SK-N-DZ (cell line): ENCODE measurements at regions not wholly inside any gene's neighbourhood (a gene's known extent, or its start where the extent isn't known, plus 50 kb on each side); places are given as distances from the start of the nearest gene placed in this dataset.
A peak's percentile ranks its signal among the peaks of the same experiment; 100 is the strongest.
"Not testable (repeated sequence)": the region's sequence is repeated elsewhere in the genome, so short reads cannot be mapped to it uniquely, and the experiment has no call there.

ENCODE experiments used
- DNase-seq: peaks from one replicate; pipeline ENCODE4 v3.0.0-alpha.2; 2015; ENCODE audit warnings: low spot score

- not testable (repeated sequence) for DNase-seq
These were observed 124.9 kb downstream of the CPZ start for GRCh38 chr4:8717470-8717869.

DNA sequence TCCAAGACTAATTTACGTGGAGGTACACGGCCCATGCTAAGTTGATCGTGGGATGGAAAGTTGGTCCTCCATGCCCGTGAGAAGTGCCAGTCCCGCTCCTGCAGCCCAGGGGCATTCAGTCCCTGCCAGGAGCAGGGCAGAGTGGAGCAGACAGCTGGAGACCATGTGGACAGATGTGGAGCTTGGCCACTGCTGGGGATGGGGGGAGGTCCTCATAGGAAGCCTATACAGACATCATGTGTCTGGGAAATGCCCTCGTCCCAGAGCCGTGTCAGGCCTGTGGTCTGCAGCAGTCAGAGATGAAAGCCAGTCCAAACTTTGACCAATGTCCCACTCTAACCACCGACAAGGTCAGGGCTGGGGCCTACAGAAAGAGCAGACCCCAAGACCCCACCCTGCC, 118.4 kb downstream of the CPZ start:
- DNase-seq = no peak

GRCh38 chr4:8710416-8710815, 117.9 kb downstream of the CPZ start:
- DNase-seq = no peak

GRCh38 chr4:8709729-8710360, 117.3 kb downstream of the CPZ start:
- no peak for DNase-seq

DNA sequence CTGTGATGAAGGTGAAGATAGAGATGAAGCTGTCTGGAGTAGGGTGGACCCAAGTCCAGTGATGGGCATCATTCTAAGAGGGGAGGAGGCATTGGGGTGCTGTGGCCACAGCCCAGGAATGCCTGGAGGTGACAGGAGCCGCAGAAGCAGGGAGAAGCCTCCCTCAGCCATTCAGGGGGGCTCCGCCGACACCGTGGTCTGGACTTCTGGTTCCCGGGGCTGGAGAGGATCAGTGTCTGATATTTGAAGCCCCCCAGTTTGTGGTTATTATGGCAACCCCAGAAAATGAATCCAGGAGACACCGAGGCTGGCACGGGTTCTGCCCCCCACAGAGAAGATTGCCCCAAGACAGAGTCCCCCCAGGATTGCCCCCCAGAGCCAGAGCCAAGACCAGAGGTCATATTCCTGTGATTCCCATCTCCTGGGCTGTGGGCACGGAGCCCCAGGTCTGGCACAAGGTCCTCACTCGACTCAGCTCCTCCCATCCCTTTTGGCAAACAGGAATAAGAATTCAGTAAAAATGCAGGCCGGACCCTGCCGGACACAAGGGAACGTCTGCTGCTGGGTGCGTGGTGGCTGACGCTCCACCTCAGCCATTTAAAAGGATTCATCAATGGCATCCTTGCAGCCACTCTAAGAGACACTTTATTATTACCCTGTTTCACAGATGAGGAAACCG, 116.6 kb downstream of the CPZ start:
- DNase-seq = no peak

GRCh38 chr4:8708401-8709021, 115.9 kb downstream of the CPZ start:
- no peak for DNase-seq

GRCh38 chr4:8707045-8707781, 114.6 kb downstream of the CPZ start:
- peak; percentile 78 for DNase-seq

DNA sequence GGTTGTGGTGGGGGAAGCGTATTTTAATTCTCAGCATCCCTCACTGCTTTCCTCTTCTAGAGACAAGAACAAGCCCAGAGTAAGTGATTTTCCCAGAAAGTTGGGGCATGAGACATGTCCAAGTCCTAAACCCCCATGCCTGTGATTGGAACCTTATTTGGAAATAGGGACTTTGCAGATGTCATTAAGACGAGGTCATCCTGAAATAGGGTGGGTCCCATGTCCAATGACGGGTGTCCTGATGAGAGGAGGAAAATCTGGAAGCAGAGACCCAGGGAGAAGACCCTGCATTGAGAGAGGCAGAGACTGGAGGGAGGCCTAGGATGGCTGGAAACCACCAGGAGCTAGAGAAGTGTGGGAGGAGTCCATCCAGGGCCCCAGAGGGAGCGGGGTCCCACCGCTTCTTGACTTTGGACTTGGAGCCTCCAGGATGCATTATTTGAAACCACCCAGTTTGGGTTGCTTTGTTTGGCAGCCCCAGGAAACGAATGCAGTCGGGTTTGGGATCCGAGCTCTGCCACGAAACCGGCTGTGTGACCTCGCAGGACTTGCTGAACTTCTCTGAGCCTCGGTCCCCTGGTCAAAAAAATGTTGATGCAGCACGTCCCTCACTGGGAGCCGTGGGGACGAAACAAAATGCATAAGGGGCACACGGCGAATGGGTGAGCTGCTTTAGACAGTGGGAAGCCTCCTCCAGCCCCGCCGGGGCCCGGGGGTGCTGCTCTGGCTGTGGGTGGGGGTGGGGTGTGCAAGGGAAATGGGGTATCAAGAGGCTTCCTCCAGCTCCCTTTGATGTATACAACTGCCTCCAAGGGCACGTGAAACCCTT, 113.9 kb downstream of the CPZ start:
- DNase-seq = no peak

DNA sequence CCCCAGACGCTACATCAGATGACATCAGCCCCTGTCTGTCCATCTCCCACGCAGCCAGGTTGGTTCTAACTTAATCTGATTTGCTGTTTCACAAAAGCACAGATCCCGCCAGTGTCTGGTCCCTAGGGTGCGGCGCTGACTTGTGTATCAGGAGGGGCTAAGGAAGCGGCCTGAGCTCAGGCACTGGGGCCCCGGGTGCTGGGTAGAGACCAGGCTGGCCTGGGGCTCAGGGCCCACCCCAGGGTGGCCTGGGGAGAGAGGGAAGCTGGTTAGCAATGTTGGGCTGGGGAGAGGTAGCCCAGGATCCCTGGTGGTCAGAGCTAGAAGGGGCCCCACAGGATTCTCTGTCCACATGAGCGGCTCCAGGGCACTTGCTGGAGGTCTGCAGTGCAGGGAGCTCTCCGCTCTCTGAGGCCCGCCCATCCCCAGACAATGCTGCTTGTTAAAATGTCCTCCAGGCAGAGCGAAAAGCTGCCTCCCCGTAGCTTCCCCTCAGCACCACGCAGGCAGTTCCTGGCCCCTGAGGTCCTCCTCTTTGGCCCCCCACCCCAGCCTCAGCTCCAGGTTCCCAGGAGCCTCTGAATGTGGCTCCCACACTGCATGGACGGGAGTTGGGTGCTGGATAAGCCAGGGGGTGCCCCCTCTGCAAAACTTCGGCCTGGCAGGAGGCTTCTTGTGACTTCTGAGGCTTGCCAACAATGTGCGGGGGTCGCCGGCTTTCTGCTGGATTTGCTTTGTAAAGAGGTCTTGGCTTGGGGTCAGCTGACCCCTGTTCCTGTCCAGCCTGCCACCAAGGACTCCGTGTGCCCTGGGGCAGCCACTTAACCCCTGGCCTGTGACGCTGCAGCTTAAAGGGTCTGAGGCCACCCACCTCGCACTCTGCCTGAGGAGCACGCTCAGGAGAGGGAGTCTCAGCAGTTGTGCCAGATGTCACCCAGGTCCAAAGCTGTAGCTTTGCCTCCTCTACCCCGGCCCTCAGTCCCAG, 112.9 kb downstream of the CPZ start:
- DNase-seq = peak; percentile 91

DNA sequence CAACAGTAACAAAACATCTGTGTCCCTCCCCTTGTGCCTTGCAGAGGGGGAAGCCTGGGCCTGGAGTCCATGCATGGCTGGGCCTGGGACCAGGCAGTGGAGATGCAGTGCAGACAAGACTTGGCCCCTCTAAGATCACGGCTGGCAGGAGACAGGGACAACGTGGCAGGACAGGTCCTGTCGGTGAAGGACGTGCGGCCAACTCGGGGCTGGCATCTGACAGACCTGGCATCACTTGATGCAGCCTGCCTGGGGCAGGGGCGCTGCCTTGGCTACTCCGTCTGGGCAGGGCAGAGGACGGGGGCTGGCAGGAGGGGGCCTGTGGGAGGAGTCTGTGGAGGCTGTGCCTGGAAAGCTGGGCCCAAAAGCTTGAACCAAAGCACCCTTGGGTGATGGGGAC, 112.1 kb downstream of the CPZ start:
- peak; percentile 46 for DNase-seq

DNA sequence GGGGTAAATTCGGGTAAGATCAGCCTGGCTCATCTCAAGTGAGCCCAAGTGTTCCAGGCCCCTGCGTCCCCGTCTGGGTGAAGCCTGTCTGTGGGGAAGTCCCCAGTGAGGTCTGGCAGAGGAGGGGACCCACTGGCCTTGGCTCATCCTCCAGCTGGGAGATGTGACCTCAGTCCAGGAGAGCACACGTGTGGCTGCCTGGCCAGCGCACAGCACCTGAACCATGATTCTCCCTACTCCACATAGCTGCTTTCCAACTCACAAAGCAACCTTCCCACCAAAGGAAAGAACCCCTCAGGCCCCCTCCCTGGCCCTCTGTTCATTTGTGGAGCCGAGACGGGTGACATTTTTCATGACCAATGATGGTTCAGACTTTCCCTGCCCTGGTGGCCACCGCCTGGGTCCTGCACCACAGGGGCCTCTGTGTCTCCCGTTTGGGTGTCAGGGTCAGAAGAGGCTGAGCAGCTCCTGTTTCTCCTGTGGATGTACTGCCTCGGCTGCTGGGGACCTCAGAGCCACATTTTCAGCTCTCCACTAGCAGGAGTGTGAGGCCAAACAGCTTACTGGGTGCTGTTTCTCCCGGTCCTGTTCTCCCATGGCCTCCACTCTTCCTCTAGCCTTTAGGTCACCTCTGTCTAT, 111.4 kb downstream of the CPZ start:
- peak; percentile 35 for DNase-seq

DNA sequence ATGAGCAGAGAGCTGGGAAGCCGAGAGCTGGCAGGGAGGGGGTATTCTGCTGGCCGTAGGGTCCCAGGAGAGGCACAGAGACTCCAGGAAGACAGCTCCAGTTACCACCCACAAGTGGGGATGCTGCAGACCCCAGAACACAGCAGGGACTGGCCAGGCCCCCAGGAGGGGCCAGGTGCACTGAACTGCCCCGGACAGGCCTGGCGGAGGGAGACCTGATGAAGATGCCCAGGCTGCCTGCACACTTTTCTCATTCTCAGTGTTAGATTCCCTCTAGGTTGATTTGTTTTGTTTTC, 110.8 kb downstream of the CPZ start:
- DNase-seq = no peak

- no peak for DNase-seq
These were observed 110.2 kb downstream of the CPZ start for GRCh38 chr4:8702516-8703400.

DNA sequence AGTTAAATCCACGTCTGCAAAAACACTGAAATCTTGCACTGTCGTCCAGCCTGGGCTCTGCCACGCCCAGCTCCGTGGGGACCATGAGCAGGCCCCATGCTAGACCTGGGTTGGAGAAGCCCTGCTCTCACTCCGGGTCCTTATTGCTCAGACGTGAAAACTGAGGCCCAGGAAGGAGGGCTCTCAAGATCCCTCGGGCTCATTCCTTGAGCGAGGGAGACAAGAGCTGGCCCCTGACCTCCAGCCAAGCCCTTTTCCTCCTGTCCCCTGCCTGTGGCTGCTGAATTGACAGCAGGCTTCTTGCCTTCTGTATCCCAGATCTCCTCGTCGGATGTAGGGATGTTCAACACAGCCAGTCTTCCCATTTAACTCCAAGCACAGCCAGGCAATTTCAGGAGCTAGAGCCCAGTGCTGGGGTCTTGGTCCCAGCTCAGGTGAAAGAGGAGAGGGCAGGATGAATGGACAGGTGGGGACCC, 109.5 kb downstream of the CPZ start:
- no peak for DNase-seq

DNA sequence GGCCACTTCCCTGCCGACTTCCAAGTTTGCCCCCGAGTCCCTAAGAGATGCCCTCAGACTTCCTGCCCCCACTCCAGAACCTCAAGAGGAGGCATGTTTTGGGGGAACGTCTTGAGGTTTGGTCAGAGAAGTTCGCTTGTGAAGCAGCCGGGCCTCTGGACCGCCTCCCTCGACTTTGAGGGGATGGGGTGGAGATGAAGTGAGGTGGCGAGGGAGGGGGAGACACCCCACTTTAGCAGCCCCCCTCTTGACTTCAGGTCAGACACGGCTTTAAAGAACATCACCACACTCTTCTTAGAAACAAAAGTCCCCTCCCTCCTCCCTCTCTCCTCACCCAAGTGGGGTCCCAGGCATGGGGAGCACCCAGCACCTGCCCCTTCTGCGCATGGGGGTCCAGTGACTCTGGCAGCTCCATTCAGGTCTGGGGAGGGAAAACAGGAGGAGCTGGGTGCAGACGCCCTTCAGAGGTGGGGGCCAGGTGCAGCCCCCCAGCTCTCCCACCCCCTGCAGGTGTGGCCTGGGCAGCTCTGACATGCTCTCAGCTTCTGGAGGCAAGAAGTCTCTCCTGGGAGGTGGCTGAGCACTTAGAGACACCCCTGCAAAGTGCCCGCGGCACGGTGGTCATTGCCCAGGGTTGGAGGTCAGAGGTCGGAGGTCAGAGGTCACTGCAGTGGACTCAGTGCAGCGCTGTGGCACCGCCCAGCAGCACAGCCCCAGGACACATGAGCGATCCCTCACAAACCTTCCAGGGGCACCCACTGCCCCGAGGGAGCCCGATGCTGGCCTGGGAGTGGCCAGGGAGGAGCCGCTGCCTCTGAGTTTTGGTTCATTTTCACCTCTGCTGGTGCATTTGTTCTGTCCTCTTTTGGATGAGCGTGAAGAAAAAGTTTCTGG, 108.8 kb downstream of the CPZ start:
- no peak for DNase-seq

DNA sequence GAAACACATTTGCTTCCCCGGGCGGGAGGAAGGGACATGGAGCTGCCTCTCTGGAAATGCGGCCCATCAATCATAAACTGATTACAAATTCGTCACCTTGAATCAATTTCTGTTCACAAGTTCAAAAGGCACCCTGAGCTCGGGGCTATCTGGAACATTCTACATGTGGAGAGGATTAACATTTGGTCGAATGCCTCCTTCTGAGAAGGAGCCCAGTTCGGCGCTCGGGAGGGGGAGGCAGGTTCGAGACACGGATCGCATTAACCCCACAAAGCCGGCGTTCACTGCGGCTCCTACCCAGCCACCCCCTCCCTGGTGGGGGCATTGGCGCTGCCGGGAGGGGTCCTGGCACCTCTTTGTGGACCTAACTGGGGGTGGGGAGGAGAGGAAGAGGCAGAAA, 108.0 kb downstream of the CPZ start:
- DNase-seq = no peak

DNA sequence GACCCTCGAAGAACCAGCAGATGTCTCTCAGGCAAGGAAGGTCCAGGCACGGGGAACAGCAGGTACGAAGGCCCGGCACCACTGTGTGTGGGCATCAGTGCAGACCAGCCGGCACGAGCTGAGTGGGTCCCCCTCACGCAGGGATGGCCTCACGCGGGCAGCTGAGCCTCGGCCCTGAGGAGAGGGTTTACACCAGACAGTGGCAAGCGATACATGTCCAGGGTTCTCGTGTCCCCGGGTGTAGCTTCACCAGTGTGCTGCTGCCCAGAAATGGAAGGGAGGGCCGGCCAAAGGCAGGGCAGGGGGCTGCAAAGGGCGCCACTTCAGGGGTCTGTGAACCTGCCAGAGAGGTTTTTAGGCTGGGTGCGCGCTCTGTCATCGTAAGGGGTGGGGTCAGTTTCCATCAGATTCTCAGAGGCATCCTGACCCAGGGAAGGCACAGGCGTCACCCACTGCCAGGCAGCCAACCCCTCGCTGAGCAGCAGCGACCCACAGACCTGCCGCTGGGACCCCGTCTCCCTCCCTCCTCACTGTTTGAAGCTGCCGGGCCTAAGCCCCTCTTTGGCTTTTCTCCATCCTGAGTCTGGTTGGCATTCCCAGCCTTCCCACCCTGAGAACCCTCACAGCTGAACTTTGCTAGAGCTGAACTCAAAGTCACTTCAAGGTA, 107.0 kb downstream of the CPZ start:
- no peak for DNase-seq
